Right lung (tissue), 2 donors: ENCODE measurements at regions not wholly inside any gene's neighbourhood (a gene's known extent, or its start where the extent isn't known, plus 50 kb on each side); places are given as distances from the start of the nearest gene placed in this dataset.
"Not testable (repeated sequence)": the region's sequence is repeated elsewhere in the genome, so short reads cannot be mapped to it uniquely, and the experiment has no call there.

Experiments used
- DNase-seq, 2 donors: peaks; one replicate each; pipeline ENCODE4 v3.0.0-alpha.2; 2013

GRCh38 chr13:96934889-96935489, 59.3 kb downstream of the OXGR1 start:
- DNase-seq = no peak

GRCh38 chr13:96925916-96926628, 68.2 kb downstream of the OXGR1 start:
- peak; percentile 1 to 21 for DNase-seq

- no peak for DNase-seq
These were observed 68.8 kb downstream of the OXGR1 start for GRCh38 chr13:96925477-96925876.

- not testable (repeated sequence) for DNase-seq
These were observed 75.2 kb downstream of the OXGR1 start for GRCh38 chr13:96918861-96919631.

GRCh38 chr13:96904232-96904631, 90.0 kb downstream of the OXGR1 start:
- DNase-seq = no peak

GRCh38 chr13:96903085-96903484, 91.2 kb downstream of the OXGR1 start:
- DNase-seq = no peak

- DNase-seq = no peak
These were observed 93.3 kb downstream of the OXGR1 start for GRCh38 chr13:96900986-96901385.

GRCh38 chr13:96899946-96900345, 94.3 kb downstream of the OXGR1 start:
- no peak for DNase-seq

- no peak for DNase-seq
These were observed 95.5 kb downstream of the OXGR1 start for GRCh38 chr13:96898646-96899254.

GRCh38 chr13:96898212-96898611, 96.1 kb downstream of the OXGR1 start:
- DNase-seq = no peak
